ENCODE measurements at regions not wholly inside any gene's neighbourhood (a gene's known extent, or its start where the extent isn't known, plus 50 kb on each side); places are given as distances from the start of the nearest gene placed in this dataset.

- CTCF ChIA-PET: no interaction called here
- intact Hi-C loops (cut with micrococcal nuclease; ENCODE audit: unreplicated experiment): no loop called here
- no TSS peak for BruUV-seq (replicated peaks)
These were observed 217.6 kb upstream of the TOPAZ1 start for GRCh38 chr3:44023961-44024593.

GRCh38 chr3:44026220-44026865 lies 215.3 kb upstream of the TOPAZ1 start:
- H3K4me3 ChIP-seq (ENCODE audit: low read depth in 2 of 2, low read length in 2 of 2): no peak overlapping the region

More at GRCh38 chr3:44023961-44024593, 217.6 kb upstream of the TOPAZ1 start:
- H3K4me1 ChIP-seq (ENCODE audit: control insufficient read depth, insufficient read depth, low read length): no peaks in the 10 kb centered on the region
- POLR2A ChIA-PET: no interaction called here
- in situ Hi-C loops (cut with HindIII; ENCODE audit: low pct_unique_long_range_greater_than_20kb, low sequenced_read_pairs): no loop called here
- no peak overlapping the region for H3K27ac ChIP-seq (ENCODE audit: low read length)
- H3K4me3 ChIP-seq (ENCODE audit: low read depth in 2 of 2, low read length in 2 of 2): no peak overlapping the region
- H3K36me3 ChIP-seq (ENCODE audit: control insufficient read depth, insufficient read depth, low read length): no peaks in the 10 kb centered on the region
- ATAC-seq (no peak), DNase-seq (ENCODE audit: low read depth, low spot score) (no peak)
- no peaks in the 10 kb centered on the region for H3K9me3 ChIP-seq (ENCODE audit: control insufficient read depth, insufficient read depth, low read depth, low read length)
- H3K27me3 ChIP-seq (ENCODE audit: control insufficient read depth, insufficient read depth, low read length): peaks cover 2% of the 10 kb centered on the region; the same call in 1 of the 2 replicates
- no peak for TF ChIP-seq SIN3A (IDR thresholded peaks at IDR 0.05; ENCODE audit: borderline replicate concordance, insufficient read depth, low read depth, low read length)
- no peak for TF ChIP-seq CTCF (IDR thresholded peaks at IDR 0.05)
- no peak for TF ChIP-seq REST (IDR thresholded peaks at IDR 0.05; ENCODE audit: insufficient read depth in 1 of 2, low read depth in 2 of 2, low read length in 1 of 2)
- no peak for TF ChIP-seq POLR2AphosphoS5 (IDR thresholded peaks at IDR 0.05; ENCODE audit: low read depth, low read length)
- no peak for TF ChIP-seq TCF7L2 (IDR thresholded peaks at IDR 0.05; ENCODE audit: low read depth, low read length)

More at GRCh38 chr3:44026220-44026865, 215.3 kb upstream of the TOPAZ1 start:
- DNase-seq (ENCODE audit: low read depth, low spot score) (no peak), ATAC-seq (no peak)
- Histone ChIP-seq H3K36me3 (ENCODE audit: control insufficient read depth, insufficient read depth, low read length) (no peaks in the 10 kb centered on the region), H3K27ac (ENCODE audit: low read length) (no peak overlapping the region), H3K9me3 (ENCODE audit: control insufficient read depth, insufficient read depth, low read depth, low read length) (no peaks in the 10 kb centered on the region), H3K4me1 (ENCODE audit: control insufficient read depth, insufficient read depth, low read length) (no peaks in the 10 kb centered on the region), H3K27me3 (ENCODE audit: control insufficient read depth, insufficient read depth, low read length) (no peaks in the 10 kb centered on the region; the same call in 1 of the 2 replicates)
- ChIA-PET CTCF (no interaction called here), POLR2A (no interaction called here)
- in situ Hi-C loops (cut with HindIII; ENCODE audit: low pct_unique_long_range_greater_than_20kb, low sequenced_read_pairs): no loop called here
- TF ChIP-seq POLR2AphosphoS5 (IDR thresholded peaks at IDR 0.05; ENCODE audit: low read depth, low read length): no peak
- no peak for TF ChIP-seq TCF7L2 (IDR thresholded peaks at IDR 0.05; ENCODE audit: low read depth, low read length)
- no peak for TF ChIP-seq CTCF (IDR thresholded peaks at IDR 0.05)
- no peak for TF ChIP-seq SIN3A (IDR thresholded peaks at IDR 0.05; ENCODE audit: borderline replicate concordance, insufficient read depth, low read depth, low read length)
- BruUV-seq (replicated peaks): no TSS peak
- intact Hi-C loops (cut with micrococcal nuclease; ENCODE audit: unreplicated experiment): no loop called here

Data from Panc1 (cell line).